Stimulated activated naive CD8-positive, alpha-beta T cell treated with anti-CD3 and anti-CD28 coated beads, Interleukin-15, Interleukin-2, amounts not matched to agents 100 U/mL and 50 U/mL, for 24 hours (primary cell): ENCODE measurements at regions not wholly inside any gene's neighbourhood (a gene's known extent, or its start where the extent isn't known, plus 50 kb on each side); places are given as distances from the start of the nearest gene placed in this dataset.
"Not testable (repeated sequence)": the region's sequence is repeated elsewhere in the genome, so short reads cannot be mapped to it uniquely, and the experiment has no call there.

Experiments used
- ATAC-seq: fragments of 150-1000 bp; cut with Tn5 transposase; one replicate; pipeline ENCODE4 v1.10.0; 2021
- DNase-seq: peaks from one replicate; pipeline ENCODE4 v3.0.0; 2021

DNA sequence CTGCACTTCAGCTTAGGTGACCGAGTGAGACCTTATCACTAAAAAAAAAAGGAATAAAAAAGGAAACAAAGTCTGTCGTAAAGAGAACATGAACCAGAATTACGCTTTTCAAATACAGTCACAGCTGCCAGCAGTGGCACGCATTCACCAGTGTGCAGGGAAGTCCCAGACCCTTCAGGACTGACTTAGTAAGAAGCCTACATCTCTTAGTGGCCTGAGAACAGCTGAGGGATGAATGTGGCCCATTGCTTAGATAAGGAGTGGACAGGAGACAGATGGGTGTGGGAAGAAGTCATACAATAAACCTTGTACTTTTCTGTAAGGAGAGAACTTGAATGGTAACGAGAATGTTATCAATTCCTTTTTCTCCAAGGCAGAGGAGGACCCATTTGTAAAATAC, 178.5 kb downstream of the JCAD start:
- ATAC-seq = no peak
- no peak for DNase-seq

DNA sequence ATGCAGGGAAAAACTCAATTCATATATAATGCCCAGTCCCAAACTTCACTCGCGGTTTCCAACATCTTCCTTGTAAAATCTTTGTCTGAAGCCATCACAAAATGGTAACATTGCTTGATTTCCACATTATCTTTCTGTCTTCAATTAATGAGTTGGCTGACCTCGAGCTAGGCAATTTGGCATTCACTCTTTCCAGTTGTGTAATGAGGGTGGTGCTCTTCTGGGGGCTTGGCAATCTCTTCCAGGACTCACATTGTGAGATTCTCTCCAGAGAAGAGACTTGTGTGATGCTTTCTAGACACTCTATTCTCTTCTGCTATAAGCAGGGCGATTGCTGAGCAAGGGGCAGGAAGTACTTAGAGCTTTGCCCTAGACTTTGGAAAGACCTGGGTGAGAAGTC, 179.5 kb downstream of the JCAD start:
- DNase-seq (no peak), ATAC-seq (no peak)

DNA sequence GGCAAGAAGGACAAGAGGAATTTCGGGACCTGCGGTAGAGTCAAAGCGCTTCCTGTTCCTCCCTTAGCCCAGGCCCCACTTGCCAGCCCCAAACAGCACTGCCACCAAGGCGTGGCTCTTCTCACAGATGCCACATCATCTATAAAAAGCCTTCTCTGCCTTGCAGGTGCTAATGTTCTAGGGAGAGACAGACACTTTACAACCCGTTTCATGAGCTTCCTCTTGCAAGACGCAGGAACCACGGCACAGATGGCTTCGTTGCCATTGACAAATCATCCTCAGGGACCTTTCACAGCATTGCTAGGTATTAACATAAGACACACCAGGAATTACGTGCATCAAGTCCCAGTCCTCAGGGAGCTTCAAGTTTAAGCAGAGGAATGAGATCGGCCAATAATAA, 180.9 kb downstream of the JCAD start:
- ATAC-seq (no peak), DNase-seq (no peak)

DNA sequence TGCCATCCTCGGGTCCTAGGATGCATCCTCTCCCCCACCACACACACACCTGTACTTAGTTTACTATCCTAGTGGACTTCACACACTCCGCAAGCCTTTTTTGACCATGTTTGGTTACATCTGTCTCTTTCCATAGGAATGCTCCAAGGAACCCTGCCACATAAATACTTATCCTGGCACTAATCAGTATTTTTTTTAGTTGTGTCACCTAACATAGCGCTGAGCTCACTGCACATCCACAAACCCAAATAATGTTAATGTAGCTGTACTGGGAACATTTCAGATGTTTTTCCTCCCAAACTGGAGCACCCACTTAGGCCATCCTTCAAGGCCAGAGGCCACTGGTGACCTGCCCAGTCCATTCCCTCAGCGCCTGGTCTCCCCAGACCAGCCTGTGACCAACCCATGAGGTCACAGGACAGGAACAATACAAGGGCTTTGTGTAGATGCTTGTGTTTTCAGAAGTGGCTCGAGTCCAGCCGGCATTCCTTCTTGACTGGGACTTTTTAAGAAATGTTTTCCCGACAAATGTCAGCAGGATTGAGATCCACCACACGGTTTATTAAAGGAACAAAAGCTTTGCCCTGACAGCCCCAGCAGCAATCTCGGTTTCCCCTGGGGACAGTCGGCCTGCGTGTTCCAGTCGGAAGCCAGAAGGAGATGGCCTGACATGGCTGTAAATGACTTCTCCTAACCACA, 181.4 kb downstream of the JCAD start:
- ATAC-seq (no peak), DNase-seq (no peak)

DNA sequence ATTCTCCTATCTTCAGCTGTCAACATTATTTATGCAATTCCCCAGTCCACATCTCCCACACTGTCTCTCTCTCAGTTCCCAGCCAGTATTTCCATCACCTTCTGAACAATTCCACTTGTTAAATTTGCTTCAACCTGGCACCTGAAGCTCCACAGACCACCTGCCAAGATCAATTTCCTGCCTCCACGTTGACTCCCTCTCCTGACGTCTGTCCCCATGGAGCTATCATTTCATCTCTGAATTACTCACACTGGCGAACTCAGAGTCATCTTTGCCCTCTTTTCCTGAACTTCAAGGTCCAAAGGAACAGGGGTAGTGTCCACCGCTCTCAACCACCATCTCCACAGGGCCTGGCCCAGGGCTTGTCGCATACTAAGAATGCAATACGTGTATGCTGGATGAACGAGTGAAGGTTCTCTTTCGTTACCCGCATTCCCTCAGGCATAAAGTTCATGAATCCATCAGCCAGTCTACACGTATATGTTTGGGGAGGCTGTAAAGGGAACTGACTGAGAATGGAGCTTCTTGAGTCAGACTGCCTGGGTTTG, 183.3 kb downstream of the JCAD start:
- DNase-seq (no peak), ATAC-seq (no peak)

DNA sequence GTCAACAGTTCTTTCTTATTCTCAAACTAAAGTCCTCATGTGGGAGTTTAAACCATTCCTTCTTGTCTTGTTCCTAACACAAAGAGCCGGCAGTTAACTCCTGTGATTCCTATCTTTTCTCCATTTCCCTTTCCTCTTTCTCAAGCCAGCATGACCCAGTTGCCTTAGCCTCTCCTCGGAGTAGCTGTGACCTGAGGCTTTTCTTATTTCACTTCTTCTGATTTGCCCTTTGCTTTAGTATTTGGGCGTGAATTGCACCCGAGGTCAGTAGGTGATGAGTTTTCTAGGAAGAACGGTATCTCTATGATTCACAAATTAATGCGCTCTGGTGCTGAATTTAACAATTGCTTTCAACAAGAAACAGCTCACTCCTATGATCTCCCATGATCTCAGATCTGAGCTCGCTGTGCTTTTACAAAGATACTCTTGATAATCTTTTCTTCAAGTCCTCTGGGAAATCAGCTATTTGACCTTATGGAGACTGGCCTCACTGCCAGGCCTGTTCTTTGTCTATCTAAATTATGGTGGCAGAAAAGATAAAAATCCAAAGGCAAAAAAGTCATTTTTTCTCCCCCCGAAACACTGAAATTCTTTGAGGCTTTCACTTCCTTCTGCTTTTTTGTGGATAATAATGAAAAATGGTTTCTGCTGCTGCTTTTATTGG, 184.6 kb downstream of the JCAD start:
- DNase-seq = no peak
- ATAC-seq = no peak

DNA sequence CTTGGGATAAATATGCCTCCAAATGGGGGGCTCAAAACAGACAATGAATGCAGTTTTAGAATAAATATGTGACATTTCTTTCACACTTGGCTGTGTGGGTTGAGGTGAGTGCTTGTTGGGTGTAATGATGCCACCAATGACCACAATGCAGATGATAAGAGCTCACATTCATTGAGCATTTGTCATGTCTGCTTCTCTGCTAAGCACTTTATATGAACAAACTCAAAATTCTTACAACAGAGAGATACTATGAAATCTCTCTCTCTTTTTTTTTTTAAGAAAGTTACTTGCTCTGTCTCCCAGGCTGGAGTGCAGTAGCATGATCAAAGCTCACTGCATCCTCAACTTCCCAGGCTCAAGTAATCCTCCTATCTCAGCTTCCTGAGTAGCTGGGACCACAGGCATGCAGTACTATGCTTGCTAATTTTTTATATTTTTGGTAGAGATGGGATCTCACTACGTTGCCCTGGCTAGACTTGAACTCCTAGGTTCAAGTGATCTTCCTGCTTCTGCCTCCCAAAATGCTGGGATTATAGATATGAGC, 185.4 kb downstream of the JCAD start:
- ATAC-seq (no peak), DNase-seq (no peak)

DNA sequence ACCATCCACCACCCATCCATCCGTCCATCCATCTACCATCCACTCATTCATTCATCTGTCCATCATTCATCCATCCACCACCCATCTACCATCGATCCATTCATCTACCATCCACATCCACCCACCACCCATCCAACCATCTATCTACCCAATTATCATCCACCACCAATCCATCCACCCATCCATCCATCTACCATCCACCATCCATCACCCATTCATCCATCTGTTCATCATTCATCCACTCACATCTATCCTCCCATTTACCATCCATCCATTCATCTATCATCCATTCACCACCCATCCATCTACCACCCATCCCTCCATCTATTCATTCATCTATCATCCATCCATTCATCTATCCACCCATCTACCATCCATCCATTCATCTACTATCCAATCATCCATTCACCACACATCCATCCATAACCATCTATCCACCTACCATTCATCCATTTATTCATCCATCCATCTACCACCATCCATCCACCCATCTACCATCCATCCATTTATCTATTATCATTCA, 188.8 kb downstream of the JCAD start:
- DNase-seq (no peak), ATAC-seq (no peak)

DNA sequence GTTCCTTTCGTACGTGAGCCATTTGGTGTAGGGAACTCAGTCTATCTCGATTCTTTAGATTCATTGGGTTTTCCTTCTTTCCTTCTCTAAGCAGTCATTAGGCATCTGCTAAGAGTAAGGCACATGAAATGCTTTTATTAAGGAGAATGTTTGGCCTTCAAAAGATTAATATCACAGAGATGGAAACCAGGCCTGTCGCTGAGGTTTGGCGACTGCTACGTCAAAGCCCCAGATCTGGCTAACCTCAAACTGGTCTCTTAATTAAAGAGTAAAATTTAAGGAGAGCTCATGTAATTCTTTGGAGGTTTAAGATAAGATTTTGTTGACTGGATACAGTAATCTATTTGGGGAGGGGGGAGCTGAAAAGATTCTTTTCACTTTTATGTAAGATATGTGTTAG, 189.8 kb downstream of the JCAD start:
- no peak for ATAC-seq

DNA sequence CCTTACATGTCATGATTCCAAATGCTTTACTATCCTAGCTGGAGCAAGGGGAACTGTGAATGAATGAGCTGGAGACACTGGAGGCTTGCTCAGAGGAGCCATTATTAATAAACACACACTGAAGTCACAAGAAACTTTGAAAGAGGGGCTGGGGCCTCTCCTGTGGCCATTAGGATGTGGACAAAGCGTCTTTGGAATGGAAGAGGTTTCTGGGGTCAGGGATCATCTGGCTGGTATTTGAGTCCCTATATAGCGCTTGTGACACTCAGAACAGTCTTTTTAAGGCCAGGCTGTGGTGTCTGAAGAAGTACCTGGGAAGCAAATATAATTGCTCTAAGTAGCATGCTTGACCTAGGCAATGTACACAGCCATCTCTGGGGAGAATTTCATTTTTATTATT, 193.0 kb downstream of the JCAD start:
- ATAC-seq = no peak
- DNase-seq = no peak

More for the DNA sequence above, 189.8 kb downstream of the JCAD start:
- DNase-seq = no peak

DNA sequence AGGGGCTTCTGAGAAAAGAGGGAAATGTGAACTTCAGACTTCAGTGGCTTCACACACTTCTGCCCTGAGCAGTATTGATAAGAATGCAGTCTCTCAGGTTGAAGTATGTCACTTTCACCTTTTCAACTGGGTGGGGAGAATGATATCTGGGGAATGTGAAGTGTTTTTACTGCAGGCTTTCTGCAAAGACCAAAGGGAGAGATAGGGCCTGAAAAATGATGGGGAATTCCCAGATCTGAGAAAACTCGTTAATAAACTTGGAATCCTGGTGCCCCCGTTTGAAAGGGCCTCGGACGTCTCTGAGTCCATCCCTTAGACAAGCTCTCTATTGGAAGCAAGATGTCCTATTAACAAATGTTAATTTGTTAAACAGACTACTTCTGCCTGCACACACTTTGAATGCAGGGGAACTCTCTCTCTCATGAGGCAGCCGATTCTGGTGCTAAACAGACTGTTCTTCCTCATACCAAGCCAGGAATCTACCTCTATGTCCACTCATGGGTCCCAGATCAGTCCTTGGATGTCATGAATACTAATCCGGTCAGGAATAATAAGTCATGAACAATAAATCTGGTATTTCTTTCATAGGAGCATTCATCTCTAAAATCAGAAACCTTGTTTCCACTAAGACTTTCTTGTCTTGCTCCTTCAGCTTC, 193.6 kb downstream of the JCAD start:
- no peak for ATAC-seq
- DNase-seq = no peak

DNA sequence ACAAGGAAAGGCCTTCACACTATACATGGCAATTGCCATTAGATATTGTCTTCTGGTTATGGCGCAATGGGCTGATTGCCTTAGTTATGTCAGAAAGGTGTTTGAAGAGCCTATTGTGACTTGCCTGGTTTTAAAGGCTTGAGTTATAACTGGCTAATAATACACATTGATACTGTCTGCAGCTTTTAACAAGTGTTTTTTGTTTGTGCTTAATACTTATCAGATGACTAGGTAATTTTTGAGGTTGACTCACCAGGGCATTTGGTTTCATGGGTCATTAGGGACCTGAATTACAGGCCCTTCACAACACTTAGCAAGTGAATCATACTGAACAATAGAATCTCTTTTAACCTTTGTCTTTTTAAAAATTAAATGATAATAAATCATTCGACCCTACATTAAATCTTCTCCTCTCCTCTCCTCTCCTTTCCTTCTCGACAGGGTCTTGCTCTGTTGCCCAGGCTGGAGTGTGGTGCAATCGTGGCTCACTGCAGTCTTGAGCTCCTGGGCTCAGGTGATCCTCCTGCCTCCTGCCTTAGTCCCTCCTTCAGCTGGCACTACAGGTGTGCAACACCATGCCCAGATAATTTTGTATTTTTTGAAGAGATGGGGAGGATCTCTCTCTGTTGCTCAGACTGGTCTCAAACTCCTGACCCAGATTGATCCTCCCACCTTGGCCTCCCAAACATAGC, 196.3 kb downstream of the JCAD start:
- DNase-seq (no peak), ATAC-seq (no peak)

DNA sequence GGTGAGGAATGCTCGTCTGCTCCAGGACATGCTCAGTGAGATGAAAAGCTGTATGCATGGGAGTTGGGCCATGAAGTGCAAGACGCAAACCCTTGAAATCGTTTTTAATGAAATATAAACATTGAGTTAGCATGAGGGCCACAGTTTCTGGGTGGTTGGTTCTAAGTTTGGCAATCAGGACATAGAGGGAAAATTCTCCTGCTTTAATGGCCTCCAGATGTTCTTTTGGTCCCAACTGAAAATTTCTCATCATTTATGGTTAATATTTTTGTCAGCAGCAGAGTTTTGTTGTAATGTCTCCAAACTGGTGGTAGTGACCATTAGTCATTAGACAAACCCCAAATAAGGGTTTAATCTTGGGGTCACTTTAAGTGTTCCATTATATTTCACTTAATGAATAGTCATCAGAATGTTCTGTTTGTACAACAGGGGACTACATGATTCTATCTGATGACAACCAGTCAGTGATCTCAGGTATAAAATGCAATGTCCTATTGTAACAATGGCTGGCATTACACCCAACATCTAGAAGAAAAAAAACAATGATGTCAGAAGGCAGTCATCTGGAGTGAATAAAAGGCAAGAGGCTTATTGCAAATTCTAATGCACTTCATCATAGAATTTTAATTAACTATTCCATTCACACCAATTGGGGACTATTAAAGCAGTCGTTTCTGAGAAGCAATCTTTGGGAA, 197.4 kb downstream of the JCAD start:
- DNase-seq (no peak), ATAC-seq (no peak)

DNA sequence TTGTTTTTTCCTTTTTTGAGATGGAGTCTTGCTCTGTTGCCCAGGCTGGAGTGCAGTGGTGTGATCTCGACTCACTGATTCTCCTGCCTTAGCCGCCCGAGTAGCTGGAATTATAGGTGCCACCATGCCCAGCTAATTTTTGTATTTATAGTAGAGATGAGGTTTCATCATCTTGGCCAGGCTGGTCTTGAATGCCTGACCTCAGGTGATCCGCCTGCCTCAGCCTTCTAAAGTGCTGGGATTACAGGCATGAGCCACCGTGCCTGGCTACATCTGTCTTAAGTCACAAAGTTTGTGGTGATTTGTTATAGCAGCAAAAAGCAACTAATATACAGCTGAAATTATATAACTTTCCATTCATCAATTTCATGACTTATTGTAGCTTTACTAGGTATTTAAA, 198.2 kb downstream of the JCAD start:
- not testable (repeated sequence) for DNase-seq, ATAC-seq

DNA sequence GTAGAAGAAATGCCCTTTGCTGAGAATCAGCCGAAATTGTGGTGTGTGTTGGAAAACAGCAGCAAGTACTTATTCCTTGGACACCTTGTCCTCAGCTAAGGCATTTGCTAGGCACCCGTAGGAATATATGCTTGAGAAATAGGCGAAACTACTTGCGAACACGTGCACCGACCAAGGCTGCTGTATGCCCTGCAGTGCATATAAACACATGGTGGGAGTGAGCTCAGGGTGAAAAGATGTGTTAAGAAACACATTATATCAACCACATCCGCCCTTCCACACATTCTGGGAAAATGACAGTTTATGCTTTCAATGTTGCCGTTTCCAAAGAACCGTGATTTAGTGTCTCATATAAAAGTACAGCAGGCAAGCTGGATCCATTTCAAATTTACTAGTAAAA, 199.2 kb downstream of the JCAD start:
- DNase-seq = no peak
- ATAC-seq = no peak

DNA sequence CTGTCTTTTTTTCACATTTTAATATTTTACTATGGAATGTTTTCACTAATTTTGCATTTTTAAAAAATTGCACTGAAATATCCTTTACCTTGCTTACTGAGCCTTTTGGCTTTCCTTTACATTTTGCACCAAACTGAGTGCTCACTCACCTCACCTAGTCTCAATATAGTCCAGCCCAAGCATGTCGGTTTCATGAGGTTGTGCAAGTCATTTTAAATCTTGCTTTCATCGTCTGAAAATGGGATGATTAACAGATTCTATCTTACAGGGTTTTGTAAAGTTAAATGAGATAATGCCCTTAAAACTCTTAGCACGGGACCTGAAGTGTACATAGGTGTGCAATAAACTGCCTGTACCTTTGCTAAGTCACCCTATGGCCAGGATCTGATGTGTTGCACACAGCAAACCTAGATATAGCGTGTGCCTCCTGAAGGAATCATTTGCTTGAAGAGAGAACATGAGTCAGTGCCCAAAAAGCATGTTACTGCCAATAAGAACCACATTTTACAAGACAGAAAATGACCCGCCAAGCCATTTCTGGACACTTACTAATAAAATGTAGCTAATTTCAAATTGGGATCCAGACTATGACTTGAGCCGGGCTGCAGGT, 199.8 kb downstream of the JCAD start:
- DNase-seq (no peak), ATAC-seq (no peak)

DNA sequence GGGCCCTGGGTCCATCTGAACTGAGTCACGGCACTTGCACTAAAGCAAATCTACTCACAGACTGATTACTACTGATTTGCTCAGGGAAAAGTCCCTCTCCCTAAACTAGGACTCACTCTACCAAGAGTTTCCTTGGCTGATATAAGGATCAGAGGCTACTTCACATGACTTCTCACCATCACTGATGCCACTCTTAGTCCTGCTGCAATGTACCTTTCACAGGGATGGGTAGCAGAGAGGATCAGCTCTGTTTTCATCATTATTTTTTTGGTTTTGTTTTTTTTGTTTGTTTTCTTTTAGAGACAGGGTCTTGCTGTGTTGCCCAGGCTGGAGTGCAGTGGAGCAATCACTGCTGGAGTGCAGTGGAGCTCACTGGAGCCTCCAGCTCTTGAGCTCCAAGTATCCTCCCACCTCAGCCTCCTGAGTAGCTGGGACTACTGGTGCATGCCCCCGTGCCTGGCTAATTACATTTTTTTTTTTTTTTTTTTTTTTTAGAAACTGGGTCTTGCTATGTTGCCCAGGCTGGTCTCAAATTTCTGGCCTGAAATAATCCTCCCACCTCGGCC, 200.6 kb downstream of the JCAD start:
- DNase-seq (no peak), ATAC-seq (no peak)

DNA sequence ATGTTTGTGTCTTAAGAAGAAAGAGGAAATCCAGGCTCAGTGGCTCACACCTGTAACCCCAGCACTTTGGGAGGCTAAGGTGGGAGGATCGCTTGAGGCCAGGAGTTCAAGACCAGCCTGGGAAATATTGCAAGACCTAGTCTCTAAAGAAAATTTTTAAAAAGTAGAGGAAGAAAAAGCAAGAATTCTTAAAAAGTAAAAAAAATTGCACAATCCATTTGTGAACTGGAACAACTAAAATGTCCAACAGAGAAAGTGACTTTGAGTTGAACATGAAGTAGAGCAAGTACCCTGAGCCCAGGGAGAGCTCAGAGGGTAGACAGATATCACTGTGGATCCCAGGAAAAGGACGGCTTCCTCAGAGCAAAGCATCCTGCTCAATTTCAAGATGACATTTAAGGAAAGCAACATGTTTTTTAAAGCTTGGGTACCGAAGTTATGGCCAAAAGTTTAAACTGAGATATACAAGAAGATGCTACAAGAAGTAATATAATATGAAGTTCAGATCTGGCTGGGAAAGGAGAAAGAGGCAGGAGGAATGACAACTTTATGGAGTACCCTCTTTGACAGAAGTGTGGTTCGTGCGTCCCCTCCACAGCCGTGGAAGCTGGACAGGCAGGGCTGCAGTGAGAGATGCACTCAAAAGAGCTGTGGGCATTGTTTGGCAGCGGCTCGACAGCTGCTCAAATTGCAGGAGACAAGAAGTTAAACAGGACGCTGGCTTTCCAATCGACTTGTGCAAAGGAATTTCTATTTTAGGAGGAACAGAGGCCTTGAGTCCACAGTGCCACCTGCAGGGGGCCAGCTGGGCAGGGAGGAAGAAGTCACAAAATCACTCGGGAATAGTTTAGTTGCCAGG, 201.3 kb downstream of the JCAD start:
- DNase-seq (no peak), ATAC-seq (no peak)

DNA sequence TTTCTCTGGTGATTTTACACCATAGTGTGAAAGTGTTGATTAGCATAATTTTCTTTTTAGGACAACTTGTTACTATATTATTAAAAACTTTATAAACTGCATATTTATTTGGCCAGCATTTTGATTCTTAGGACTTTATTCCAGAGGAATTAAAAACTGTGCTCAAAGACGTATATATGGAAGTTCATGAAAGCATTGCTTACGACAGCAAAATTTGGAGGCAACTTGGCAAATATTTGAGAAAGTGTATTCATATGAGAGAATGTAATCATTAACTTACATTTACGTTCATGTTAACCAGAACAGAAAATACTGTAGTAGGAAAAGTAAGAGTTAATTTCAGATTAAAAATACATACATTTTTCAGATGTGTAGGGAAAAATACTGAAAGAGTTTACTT, 203.1 kb downstream of the JCAD start:
- DNase-seq (no peak), ATAC-seq (no peak)

DNA sequence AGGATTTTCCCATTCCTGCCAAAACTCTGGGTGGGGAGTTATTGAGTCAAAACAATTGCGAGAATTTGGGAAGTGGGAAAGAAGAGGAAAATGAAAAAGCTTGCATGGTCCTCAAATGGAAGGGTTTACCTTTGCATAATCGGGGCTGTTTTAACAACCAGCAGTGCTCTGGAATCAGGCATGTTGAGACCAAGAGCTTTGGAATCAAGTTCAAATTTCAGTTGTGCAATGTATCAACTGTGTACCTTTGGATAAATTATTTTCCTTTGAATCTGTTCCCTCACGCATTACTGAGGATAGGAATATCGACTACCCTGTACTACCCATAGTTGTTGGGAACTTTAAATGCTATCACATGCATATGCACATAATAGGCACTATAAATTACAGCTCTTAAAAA, 205.5 kb downstream of the JCAD start:
- no peak for DNase-seq

More for the DNA sequence above, 205.5 kb downstream of the JCAD start:
- no peak for ATAC-seq
